Kidney tubule cell (primary cell): ENCODE measurements at regions not wholly inside any gene's neighbourhood (a gene's known extent, or its start where the extent isn't known, plus 50 kb on each side); places are given as distances from the start of the nearest gene placed in this dataset.

Source experiments
- DNase-seq: peaks from one replicate; pipeline ENCODE4 v3.0.0-alpha.2; 2018; ENCODE audit warnings: low spot score

- no peak for DNase-seq
These were observed 51.3 kb upstream of the KCNA1 start for GRCh38 chr12:4858386-4858785.

GRCh38 chr12:4859478-4860210 lies 50.1 kb upstream of the KCNA1 start:
- no peak for DNase-seq
